HG02678 (cell line): ENCODE measurements at regions not wholly inside any gene's neighbourhood (a gene's known extent, or its start where the extent isn't known, plus 50 kb on each side); places are given as distances from the start of the nearest gene placed in this dataset.

ENCODE experiments used
- ATAC-seq: cut with Tn5 transposase; IDR thresholded peaks from one replicate; pipeline ENCODE4 v1.9.1; 2021; ENCODE audit warnings: mild to moderate bottlenecking, moderate library complexity; ENCODE audit not compliant: unreplicated experiment

GRCh38 chr2:217289177-217289906 lies 429.5 kb upstream of the TNP1 start:
- ATAC-seq, result no peak

DNA sequence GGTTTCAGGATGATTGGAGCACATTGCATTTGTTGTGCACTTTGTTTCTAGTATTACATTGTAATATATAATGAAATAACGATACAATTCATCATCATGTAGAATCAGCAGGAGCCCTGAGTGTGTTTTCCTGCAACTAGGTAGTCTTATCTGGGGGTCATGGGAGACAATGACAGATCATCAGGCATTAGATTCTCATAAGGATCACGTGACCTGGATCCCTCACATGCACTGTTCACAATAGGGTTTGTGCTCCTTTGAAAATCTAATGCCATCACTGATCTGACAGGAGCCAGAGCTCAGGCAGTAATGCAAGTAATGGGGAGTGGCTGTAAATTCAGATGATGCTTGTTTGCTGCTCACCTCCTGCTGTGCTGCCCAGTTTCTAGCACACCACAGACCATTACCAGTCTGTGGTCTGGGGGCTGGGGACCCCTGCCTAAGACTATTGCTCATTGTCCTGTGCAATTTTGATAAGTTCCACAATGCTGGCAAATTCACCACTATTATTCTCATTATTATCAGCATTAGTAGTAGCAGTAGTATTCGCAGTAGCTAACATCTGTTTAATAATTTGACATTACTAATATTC lies 428.7 kb upstream of the TNP1 start:
- ATAC-seq, result no peak

- ATAC-seq, result no peak
These were observed 427.0 kb upstream of the TNP1 start for GRCh38 chr2:217286833-217287232.

GRCh38 chr2:217285926-217286325 lies 426.1 kb upstream of the TNP1 start:
- ATAC-seq, result no peak

DNA sequence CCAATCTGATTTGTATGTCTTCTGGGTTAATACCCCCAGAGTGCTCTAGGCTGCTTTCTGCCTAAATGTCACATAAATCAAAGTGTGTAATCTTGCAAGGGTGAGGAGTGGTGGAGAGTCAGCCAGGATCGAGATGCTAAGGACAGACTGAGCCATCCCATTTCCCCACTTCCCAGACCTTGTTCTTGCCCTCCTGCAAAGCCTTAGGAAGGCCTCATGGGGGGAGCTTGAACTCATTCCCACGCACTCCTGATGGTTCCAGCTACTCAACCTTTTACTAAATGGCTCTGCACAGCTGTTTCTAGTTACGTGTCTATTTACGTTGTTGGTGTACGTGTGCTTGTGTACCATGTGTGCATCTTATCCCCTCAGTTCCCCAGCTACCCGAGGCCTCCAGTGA lies 423.6 kb upstream of the TNP1 start:
- ATAC-seq, result no peak

- ATAC-seq, result no peak
These were observed 422.7 kb upstream of the TNP1 start for GRCh38 chr2:217282531-217282930.

GRCh38 chr2:217279556-217279955 lies 419.7 kb upstream of the TNP1 start:
- no peak for ATAC-seq

GRCh38 chr2:217279140-217279539 lies 419.3 kb upstream of the TNP1 start:
- ATAC-seq, result no peak

DNA sequence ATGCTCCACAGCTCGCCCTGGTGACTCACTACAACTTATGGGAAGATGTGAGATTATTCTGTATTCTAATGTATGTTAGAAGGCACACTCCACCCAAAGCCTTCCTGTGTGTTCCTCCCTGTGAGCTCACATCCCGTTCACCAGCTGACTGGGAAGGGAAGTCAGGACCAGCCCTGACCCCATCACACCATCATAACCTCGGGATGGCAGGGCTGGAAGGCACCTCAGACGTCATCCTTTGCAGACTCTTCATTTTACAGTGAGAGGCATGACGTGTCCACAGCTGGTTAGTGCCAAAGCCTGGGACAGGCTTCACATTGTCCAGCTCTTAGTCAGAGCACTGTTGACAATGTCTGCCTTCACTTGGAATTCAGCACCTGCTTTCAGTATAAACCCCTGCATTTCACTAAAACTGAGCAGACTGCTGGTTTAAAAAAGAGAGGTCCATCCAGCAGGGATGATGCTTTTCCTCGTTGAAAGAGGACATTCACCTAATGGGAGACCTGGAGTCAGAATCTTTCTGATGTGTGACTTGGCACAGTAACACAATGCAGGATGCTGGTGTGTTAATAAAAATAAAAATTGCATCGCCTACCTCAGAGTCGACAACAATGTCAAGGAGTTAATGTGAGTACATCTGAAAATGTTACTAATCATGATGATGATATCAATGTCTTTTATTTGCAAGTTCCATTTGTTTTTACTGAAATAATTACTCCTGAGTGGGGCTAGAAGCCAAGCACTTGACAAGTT lies 418.0 kb upstream of the TNP1 start:
- ATAC-seq, result no peak

DNA sequence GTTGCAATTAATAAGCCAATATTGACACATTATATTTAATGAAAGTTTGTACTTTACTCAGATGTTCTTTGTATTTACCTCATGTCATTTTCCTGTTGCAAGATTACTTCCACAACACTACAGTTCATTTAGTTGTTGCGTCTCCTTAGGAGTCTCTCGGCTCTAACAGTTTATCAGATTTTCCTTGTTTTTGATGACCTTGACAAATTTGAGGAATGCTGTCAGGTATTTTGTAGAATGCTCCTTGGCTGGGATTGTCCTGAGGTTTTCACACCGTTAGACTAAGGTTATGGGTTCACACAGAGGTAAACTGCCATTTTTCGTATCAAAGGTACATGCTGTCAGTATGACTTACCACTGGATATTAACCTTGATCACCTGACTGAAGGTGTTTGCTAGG lies 416.6 kb upstream of the TNP1 start:
- ATAC-seq, result no peak

- no peak for ATAC-seq
These were observed 415.2 kb upstream of the TNP1 start for GRCh38 chr2:217275091-217275490.

DNA sequence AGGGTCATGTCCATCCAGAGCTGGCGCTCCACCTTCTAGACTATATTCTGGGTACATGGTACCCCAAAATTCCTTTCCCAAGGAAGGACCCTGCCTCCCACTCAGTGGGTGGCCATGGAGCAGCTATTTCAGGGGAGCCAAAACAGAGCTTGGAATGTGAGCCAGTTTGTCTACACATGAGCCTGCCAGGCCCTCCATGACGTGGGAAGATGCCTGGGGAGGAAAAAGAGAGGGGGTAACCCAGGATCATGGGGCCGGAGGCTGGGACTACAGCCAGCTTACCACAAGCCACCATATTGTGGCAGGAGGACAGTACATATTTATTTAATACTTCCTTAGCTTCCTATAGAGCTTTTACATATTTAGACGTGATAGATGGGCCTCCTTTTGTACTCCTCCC lies 414.7 kb upstream of the TNP1 start:
- ATAC-seq, result no peak

DNA sequence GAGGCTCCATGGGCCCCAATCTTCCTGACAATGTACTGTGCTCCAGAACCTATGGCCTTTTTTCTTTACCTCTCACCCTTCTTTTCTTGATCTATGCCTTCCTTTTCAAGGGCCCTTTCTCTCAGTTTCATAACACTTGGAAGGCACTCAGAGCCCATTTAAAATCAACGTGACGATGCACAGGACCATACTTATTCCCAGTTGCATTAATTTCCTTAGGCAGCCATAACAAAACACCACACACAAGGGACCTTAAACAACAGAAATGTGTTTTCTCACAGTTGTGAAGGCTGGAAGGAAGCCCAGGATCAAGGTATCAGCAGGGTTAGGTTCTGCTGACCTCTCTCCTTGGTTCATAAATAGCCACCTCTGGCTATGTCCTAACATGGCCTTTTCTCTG lies 414.0 kb upstream of the TNP1 start:
- no peak for ATAC-seq

- no peak for ATAC-seq
These were observed 413.3 kb upstream of the TNP1 start for GRCh38 chr2:217273162-217273561.

DNA sequence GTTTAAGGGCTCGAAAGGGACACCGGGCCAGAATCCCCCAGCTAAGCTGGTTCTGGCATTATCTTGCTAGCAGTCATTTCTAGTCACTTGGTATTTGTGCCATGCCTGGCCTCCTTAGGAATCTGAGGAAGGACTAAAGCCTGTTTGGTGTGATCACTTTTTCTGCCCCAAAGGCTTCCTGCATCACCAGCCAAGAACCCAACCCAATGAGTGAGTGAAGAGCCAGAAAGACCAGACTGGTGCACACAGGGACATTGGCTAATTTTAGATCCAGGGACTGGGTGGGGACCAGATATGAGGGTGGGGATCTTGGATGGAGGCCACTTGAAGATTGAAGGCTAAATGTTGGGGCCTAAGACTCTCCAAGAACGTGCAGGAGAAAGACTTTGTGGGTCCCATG lies 411.9 kb upstream of the TNP1 start:
- no peak for ATAC-seq

DNA sequence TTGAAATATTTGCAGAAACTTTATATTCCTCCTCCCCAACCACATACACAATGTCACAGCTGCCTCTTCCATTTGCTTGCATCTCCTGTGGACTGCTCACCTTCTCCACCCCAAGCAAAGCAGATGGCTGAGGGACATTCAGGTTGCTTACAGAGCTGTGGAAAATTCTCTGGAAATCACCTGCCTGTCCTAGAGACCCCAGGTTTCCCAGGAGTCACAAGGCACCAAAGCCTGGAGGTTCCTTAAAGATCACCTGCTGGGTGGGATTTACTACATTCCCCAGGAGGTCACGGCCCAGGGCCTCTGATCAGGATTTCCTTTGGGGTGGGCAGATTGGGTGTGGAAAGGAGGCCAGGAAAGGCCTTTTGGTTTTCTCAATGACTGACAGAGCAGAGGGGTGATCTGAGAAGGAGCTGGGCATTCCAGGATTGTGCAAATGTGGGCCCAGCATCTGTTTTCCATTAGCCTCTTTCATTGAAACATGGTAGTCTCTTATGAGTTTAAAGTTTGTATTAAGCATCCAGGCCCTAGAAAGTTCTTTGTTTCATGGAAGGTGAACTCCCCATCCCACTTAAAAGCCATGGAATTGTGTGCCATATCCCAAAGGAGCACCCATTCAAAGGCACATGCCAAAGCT lies 410.7 kb upstream of the TNP1 start:
- ATAC-seq, result no peak

- no peak for ATAC-seq
These were observed 410.0 kb upstream of the TNP1 start for GRCh38 chr2:217269701-217270484.

GRCh38 chr2:217268978-217269377 lies 409.1 kb upstream of the TNP1 start:
- ATAC-seq, result no peak

GRCh38 chr2:217267758-217268157 lies 407.9 kb upstream of the TNP1 start:
- no peak for ATAC-seq

DNA sequence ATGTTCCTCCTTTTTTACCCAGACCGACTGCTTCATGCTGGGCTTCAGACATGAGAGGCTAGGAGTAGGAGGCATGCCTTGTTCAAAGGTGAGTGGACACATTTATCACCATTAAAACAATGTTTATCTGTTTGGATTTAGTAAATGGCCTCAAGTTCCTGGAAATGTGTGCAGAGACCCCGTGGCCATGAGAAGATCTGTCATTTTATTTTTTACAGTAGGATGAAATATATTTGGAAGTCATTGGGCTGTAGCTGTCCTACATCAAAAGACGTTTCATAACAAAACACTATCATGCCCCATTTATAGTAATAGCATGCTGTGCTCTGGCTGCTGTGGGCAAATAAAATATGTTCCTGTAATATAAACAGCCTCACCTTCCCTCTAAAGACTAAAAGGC lies 403.9 kb upstream of the TNP1 start:
- ATAC-seq, result no peak

- no peak for ATAC-seq
These were observed 403.0 kb upstream of the TNP1 start for GRCh38 chr2:217262911-217263310.
